ENCODE measurements at regions not wholly inside any gene's neighbourhood (a gene's known extent, or its start where the extent isn't known, plus 50 kb on each side); places are given as distances from the start of the nearest gene placed in this dataset.

DNA sequence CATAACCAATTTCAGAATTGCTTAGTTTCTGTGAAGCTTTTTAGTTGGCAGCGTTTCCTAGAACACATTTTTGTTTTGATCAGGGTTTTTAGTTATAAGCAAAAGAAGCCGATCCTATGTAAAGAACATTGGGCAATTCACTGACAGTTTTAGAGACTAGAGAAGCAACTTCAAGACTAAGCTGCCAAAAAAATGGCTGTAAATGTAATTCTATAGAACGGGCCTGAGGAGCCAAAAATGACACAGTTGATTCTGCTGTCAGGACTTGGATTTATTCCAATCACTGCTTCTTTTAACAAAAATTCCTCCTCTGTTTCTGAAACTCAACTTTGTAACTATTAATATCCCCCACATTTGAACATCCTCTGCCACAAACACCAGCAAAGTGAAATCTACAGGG, 236.0 kb upstream of the EYS start:
- ATAC-seq, result no peak
- RAD21 ChIA-PET (ENCODE audit: unreplicated experiment), result no interaction called here
- no peaks in the 10 kb centered on the region for H3K27me3 ChIP-seq (replicated peaks in 1 of 2; ENCODE audit: control insufficient read depth in 2 of 2, insufficient read depth in 2 of 2, low read length in 1 of 2)

More for the DNA sequence above, 236.0 kb upstream of the EYS start:
- in situ Hi-C loops (cut with MboI), result no loop called here
- no peak overlapping the region for H3K4me2 ChIP-seq (ENCODE audit: control insufficient read depth, insufficient read depth)
- ChIA-PET POLR2A (no interaction called here), SMC1A (ENCODE audit: uncharacterized antibody, unreplicated experiment) (interaction anchor here (1.0 to 3.5 kb wide), 3 partner anchors 12 to 61 kb away, joined by 3 to 13 read pairs (median 3); no protein-coding TSS in a partner anchor), CTCF (interaction anchor here (0.6 kb wide), 1 partner anchor 33 kb away, joined by 3 read pairs; no protein-coding TSS in a partner anchor)
- no peaks in the 10 kb centered on the region for H3K4me1 ChIP-seq (ENCODE audit: control insufficient read depth, insufficient read depth, low read length)
- no peaks in the 10 kb centered on the region for H3K36me3 ChIP-seq (ENCODE audit: control insufficient read depth in 2 of 2, insufficient read depth in 2 of 2, low read length in 1 of 2)
- H3K4me3 ChIP-seq, result no peak overlapping the region
- 8% methylated on average over 3 of the region's 3 CpGs for WGBS (ENCODE audit: insufficient coverage, insufficient replicate concordance, low lambda C conversion rate, missing lambda C conversion rate)
- DNase-seq (ENCODE audit: low read depth, low spot score) (no peak), FAIRE-seq (no peak)
- no peak overlapping the region for H3K9ac ChIP-seq (ENCODE audit: control insufficient read depth, insufficient read depth, low read length)
- no peaks in the 10 kb centered on the region for H4K20me1 ChIP-seq (ENCODE audit: control insufficient read depth, insufficient read depth)
- H3K79me2 ChIP-seq (ENCODE audit: control insufficient read depth, insufficient read depth, low read length), result no peaks in the 10 kb centered on the region
- H3K9me3 ChIP-seq (replicated peaks; ENCODE audit: control insufficient read depth, insufficient read depth, low read length), result no peaks in the 10 kb centered on the region
- TF ChIP-seq GATAD2B (conservative IDR thresholded peaks at IDR 0.05; ENCODE audit: low read depth) (no peak), TCF3 (IDR thresholded peaks at IDR 0.05; ENCODE audit: borderline replicate concordance, insufficient read depth, low read depth, low read length) (no peak), BHLHE40 (IDR thresholded peaks at IDR 0.05; ENCODE audit: borderline replicate concordance in 1 of 2, low read depth in 2 of 2, low read length in 1 of 2) (no peak), FOS (IDR thresholded peaks at IDR 0.05; ENCODE audit: borderline replicate concordance, extremely low read depth, insufficient read length) (no peak), TCF12 (IDR thresholded peaks at IDR 0.05; ENCODE audit: low read depth, low read length) (no peak), RFX5 (IDR thresholded peaks at IDR 0.05; ENCODE audit: low read depth, low read length) (no peak), BRCA1 (IDR thresholded peaks at IDR 0.05; ENCODE audit: low read depth, low read length) (no peak)
- TF ChIP-seq, protein P1, sequence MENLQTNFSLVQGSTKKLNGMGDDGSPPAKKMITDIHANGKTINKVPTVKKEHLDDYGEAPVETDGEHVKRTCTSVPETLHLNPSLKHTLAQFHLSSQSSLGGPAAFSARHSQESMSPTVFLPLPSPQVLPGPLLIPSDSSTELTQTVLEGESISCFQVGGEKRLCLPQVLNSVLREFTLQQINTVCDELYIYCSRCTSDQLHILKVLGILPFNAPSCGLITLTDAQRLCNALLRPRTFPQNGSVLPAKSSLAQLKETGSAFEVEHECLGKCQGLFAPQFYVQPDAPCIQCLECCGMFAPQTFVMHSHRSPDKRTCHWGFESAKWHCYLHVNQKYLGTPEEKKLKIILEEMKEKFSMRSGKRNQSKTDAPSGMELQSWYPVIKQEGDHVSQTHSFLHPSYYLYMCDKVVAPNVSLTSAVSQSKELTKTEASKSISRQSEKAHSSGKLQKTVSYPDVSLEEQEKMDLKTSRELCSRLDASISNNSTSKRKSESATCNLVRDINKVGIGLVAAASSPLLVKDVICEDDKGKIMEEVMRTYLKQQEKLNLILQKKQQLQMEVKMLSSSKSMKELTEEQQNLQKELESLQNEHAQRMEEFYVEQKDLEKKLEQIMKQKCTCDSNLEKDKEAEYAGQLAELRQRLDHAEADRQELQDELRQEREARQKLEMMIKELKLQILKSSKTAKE (IDR thresholded peaks at IDR 0.05; ENCODE audit: low read depth, poor library complexity, severe bottlenecking), result no peak
- TF ChIP-seq, protein P2, sequence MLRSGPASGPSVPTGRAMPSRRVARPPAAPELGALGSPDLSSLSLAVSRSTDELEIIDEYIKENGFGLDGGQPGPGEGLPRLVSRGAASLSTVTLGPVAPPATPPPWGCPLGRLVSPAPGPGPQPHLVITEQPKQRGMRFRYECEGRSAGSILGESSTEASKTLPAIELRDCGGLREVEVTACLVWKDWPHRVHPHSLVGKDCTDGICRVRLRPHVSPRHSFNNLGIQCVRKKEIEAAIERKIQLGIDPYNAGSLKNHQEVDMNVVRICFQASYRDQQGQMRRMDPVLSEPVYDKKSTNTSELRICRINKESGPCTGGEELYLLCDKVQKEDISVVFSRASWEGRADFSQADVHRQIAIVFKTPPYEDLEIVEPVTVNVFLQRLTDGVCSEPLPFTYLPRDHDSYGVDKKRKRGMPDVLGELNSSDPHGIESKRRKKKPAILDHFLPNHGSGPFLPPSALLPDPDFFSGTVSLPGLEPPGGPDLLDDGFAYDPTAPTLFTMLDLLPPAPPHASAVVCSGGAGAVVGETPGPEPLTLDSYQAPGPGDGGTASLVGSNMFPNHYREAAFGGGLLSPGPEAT (IDR thresholded peaks at IDR 0.05; ENCODE audit: low read depth), result no peak
- intact Hi-C loops (cut with micrococcal nuclease; ENCODE audit: unreplicated experiment), result no loop called here
- H3K27ac ChIP-seq (ENCODE audit: control insufficient read depth, insufficient read depth), result no peak overlapping the region
- H2AFZ ChIP-seq (ENCODE audit: control insufficient read depth, low read depth, low read length), result no peak overlapping the region
- no TSS peak for BruUV-seq (replicated peaks)
